HG03439 (cell line): ENCODE measurements at regions not wholly inside any gene's neighbourhood (a gene's known extent, or its start where the extent isn't known, plus 50 kb on each side); places are given as distances from the start of the nearest gene placed in this dataset.
"Not testable (repeated sequence)": the region's sequence is repeated elsewhere in the genome, so short reads cannot be mapped to it uniquely, and the experiment has no call there.

Source experiments
- ATAC-seq: cut with Tn5 transposase; IDR thresholded peaks from one replicate; pipeline ENCODE4 v1.9.1; 2021; ENCODE audit warnings: mild to moderate bottlenecking, moderate library complexity; ENCODE audit not compliant: unreplicated experiment

GRCh38 chr7:126022452-126022851 is 1092.8 kb upstream of the POT1 start:
- ATAC-seq: no peak

- no peak for ATAC-seq
These were observed 1087.1 kb upstream of the POT1 start for GRCh38 chr7:126016722-126017121.

GRCh38 chr7:126005064-126005463 is 1075.4 kb upstream of the POT1 start:
- ATAC-seq: no peak

- no peak for ATAC-seq
These were observed 1071.7 kb upstream of the POT1 start for GRCh38 chr7:126001349-126001748.

- no peak for ATAC-seq
These were observed 1055.2 kb upstream of the POT1 start for GRCh38 chr7:125984795-125985194.

GRCh38 chr7:125971656-125972055 is 1042.0 kb upstream of the POT1 start:
- ATAC-seq: no peak

GRCh38 chr7:125966278-125967048 is 1036.8 kb upstream of the POT1 start:
- no peak for ATAC-seq

- no peak for ATAC-seq
These were observed 1005.3 kb upstream of the POT1 start for GRCh38 chr7:125934955-125935354.

- no peak for ATAC-seq
These were observed 1004.9 kb upstream of the POT1 start for GRCh38 chr7:125934539-125934938.

GRCh38 chr7:125930848-125931247 is 1001.2 kb upstream of the POT1 start:
- no peak for ATAC-seq

GRCh38 chr7:125927556-125927955 is 997.9 kb upstream of the POT1 start:
- ATAC-seq: no peak

- no peak for ATAC-seq
These were observed 997.0 kb upstream of the POT1 start for GRCh38 chr7:125926621-125927020.

GRCh38 chr7:125924037-125924436 is 994.4 kb upstream of the POT1 start:
- no peak for ATAC-seq

- not testable (repeated sequence) for ATAC-seq
These were observed 985.8 kb upstream of the POT1 start for GRCh38 chr7:125915381-125915948.

- no peak for ATAC-seq
These were observed 979.1 kb upstream of the POT1 start for GRCh38 chr7:125908711-125909110.

GRCh38 chr7:125899577-125899976 is 970.0 kb upstream of the POT1 start:
- no peak for ATAC-seq

- no peak for ATAC-seq
These were observed 962.8 kb upstream of the POT1 start for GRCh38 chr7:125892434-125892833.

- ATAC-seq: no peak
These were observed 949.4 kb upstream of the POT1 start for GRCh38 chr7:125878988-125879387.

- ATAC-seq: no peak
These were observed 948.8 kb upstream of the POT1 start for GRCh38 chr7:125878235-125878956.

GRCh38 chr7:125877246-125877645 is 947.6 kb upstream of the POT1 start:
- ATAC-seq: no peak

- no peak for ATAC-seq
These were observed 946.8 kb upstream of the POT1 start for GRCh38 chr7:125876431-125876830.

- no peak for ATAC-seq
These were observed 941.8 kb upstream of the POT1 start for GRCh38 chr7:125871431-125871830.
